Tibial nerve (tissue), 4 donors: ENCODE measurements at regions not wholly inside any gene's neighbourhood (a gene's known extent, or its start where the extent isn't known, plus 50 kb on each side); places are given as distances from the start of the nearest gene placed in this dataset.

Experiments used
- CTCF ChIP-seq, 5 experiments: fragments of 200-600 bp in 3 of 5; fragments of 450-650 bp in 2 of 5; sonication (generic) in 3 of 5; IDR thresholded peaks; one replicate each; pipeline ENCODE4 v1.5.1; 2016 to 2019; ENCODE audit warnings: antibody characterized with exemption in 5 of 5, mild to moderate bottlenecking in 3 of 5, moderate library complexity in 2 of 5
- EP300 ChIP-seq, 2 donors: sonication (generic); formaldehyde crosslinking; IDR thresholded peaks; one replicate each; pipeline ENCODE4 v1.6.1; 2017; ENCODE audit warnings: antibody characterized with exemption in 2 of 2, mild to moderate bottlenecking in 1 of 2

DNA sequence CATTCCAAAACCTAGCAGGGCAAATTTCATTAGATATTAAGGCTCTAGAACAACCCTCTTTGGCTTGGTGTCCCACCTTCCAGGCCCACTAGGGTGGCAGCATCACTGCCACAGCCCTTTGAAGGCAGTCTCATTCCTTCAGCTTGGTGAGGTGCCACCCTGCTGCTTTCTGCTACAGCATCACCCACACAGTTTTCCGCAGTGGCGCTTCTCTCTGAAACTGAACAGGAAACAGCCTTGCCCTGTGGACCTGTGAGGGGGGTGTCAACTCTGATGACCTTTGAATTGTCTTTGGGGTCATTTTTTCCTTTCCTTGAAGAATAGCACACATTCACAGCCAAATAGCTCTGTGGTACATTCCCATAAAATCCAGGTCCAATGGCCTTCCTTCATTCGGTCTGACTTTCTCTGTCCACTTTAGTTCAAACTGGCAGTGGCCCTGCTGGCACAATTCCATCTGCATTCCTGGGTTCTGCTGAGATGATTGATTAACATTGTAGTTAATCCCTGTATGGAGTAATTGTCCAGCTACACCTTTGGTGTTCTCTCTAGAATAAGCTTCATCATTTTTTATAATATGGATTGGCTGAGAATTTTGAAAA lies 251.9 kb upstream of the FAT3 start:
- TF ChIP-seq CTCF (IDR thresholded peaks at IDR 0.05): no peak
- no peak for TF ChIP-seq EP300 (IDR thresholded peaks at IDR 0.05)
